GM23248 (cell line): ENCODE measurements at regions not wholly inside any gene's neighbourhood (a gene's known extent, or its start where the extent isn't known, plus 50 kb on each side); places are given as distances from the start of the nearest gene placed in this dataset.

Experiments used
- DNase-seq: peaks from one replicate; pipeline ENCODE4 v3.0.0-alpha.2; 2015
- H2AFZ ChIP-seq: fragments of 200-600 bp; sonication (generic); 2 replicates; pipeline ENCODE4 v1.6.1; 2016; ENCODE audit warnings: antibody characterized with exemption
- H3F3A ChIP-seq: fragments of 200-600 bp; sonication (generic); 2 replicates; pipeline ENCODE4 v1.6.1; 2016; ENCODE audit warnings: mild to moderate bottlenecking, antibody characterized with exemption, mixed run types; ENCODE audit not compliant: insufficient read depth
- H3K27ac ChIP-seq: fragments of 200-600 bp; sonication (generic); 2 replicates; pipeline ENCODE4 v1.5.1; 2016; ENCODE audit warnings: mild to moderate bottlenecking
- H3K27me3 ChIP-seq: fragments of 200-600 bp; sonication (generic); replicated peaks from 2 replicates; pipeline ENCODE4 v1.6.1; 2016; ENCODE audit warnings: mild to moderate bottlenecking; ENCODE audit not compliant: insufficient read depth
- H3K36me3 ChIP-seq: fragments of 200-600 bp; sonication (generic); 2 replicates; pipeline ENCODE4 v1.6.1; 2016; ENCODE audit warnings: low read depth, mild to moderate bottlenecking
- H3K4me1 ChIP-seq: fragments of 200-600 bp; sonication (generic); 2 replicates; pipeline ENCODE4 v1.6.1; 2016; ENCODE audit warnings: mild to moderate bottlenecking; ENCODE audit not compliant: insufficient read depth
- H3K4me2 ChIP-seq: fragments of 200-600 bp; sonication (generic); one replicate; pipeline ENCODE4 v1.6.1; 2016; ENCODE audit warnings: mild to moderate bottlenecking; ENCODE audit not compliant: unreplicated experiment
- H3K4me3 ChIP-seq: fragments of 200-600 bp; sonication (generic); 2 replicates; pipeline ENCODE4 v1.5.1; 2016; ENCODE audit warnings: mild to moderate bottlenecking
- H3K79me2 ChIP-seq: fragments of 200-600 bp; sonication (generic); 2 replicates; pipeline ENCODE4 v1.6.1; 2016; ENCODE audit warnings: mild to moderate bottlenecking; ENCODE audit not compliant: insufficient read depth
- H3K9ac ChIP-seq: fragments of 200-600 bp; sonication (generic); 2 replicates; pipeline ENCODE4 v1.6.1; 2016; ENCODE audit warnings: mild to moderate bottlenecking
- H3K9me2 ChIP-seq: fragments of 200-600 bp; sonication (generic); 2 replicates; pipeline ENCODE4 v1.6.1; 2016; ENCODE audit warnings: mixed run types, mild to moderate bottlenecking, moderate library complexity; ENCODE audit not compliant: insufficient read depth
- H3K9me3 ChIP-seq: fragments of 200-600 bp; sonication (generic); one replicate; pipeline ENCODE4 v1.6.1; 2017; ENCODE audit warnings: low read depth
- H4K20me1 ChIP-seq: fragments of 200-600 bp; sonication (generic); 2 replicates; pipeline ENCODE4 v1.6.0; 2016; ENCODE audit not compliant: insufficient read depth
- EZH2 ChIP-seq: fragments of 200-600 bp; sonication (generic); IDR thresholded peaks from 2 replicates; pipeline ENCODE4 v1.6.1; 2018; ENCODE audit warnings: antibody characterized with exemption, mild to moderate bottlenecking; ENCODE audit not compliant: insufficient read depth, poor library complexity, severe bottlenecking
- EZH2phosphoT487 ChIP-seq: fragments of 200-600 bp; sonication (generic); IDR thresholded peaks from 2 replicates; pipeline ENCODE4 v1.6.1; 2018; ENCODE audit warnings: antibody characterized with exemption, moderate library complexity, mild to moderate bottlenecking, low read depth; ENCODE audit not compliant: insufficient read depth
- in situ Hi-C: fragments of 300-500 bp; cut with MboI; formaldehyde crosslinking; loops from 2 replicates; pipeline ENCODE4 v1.15.0; 2020

- H3K4me1 ChIP-seq, result peaks cover 3% of the 10 kb centered on the region; the same call in 1 of the 2 replicates
- no peaks in the 10 kb centered on the region for H3K9me2 ChIP-seq
- DNase-seq, result no peak
- no peak overlapping the region for H3K4me3 ChIP-seq
- H3K4me2 ChIP-seq, result no peak overlapping the region
- no peaks in the 10 kb centered on the region for H4K20me1 ChIP-seq
- H3K27me3 ChIP-seq, result no peaks in the 10 kb centered on the region
- H2AFZ ChIP-seq, result no peak overlapping the region
- in situ Hi-C loops, result no loop called here
- H3K9ac ChIP-seq, result no peak overlapping the region
- TF ChIP-seq EZH2phosphoT487 (no peak), EZH2 (no peak)
- H3F3A ChIP-seq, result no peaks in the 10 kb centered on the region
- no peaks in the 10 kb centered on the region for H3K36me3 ChIP-seq
- no peak overlapping the region for H3K27ac ChIP-seq
- H3K9me3 ChIP-seq, result no peaks in the 10 kb centered on the region
- no peaks in the 10 kb centered on the region for H3K79me2 ChIP-seq
Measured at GRCh38 chr21:14598065-14598464, 52.0 kb upstream of the SAMSN1 start.
